Smooth muscle cell (in vitro differentiated cells): ENCODE measurements at regions not wholly inside any gene's neighbourhood (a gene's known extent, or its start where the extent isn't known, plus 50 kb on each side); places are given as distances from the start of the nearest gene placed in this dataset.

Experiments
- DNase-seq: peaks from one replicate; lab custom pipeline; 2025; ENCODE audit not compliant: unreplicated experiment; lab: John Stamatoyannopoulos, UW
- H2AFZ ChIP-seq: fragments of 200-600 bp; sonication (generic); 2 replicates; pipeline ENCODE4 v1.6.0; 2016; ENCODE audit warnings: antibody characterized with exemption, low read depth, mild to moderate bottlenecking
- H3F3A ChIP-seq: fragments of 200-600 bp; sonication (generic); 2 replicates; pipeline ENCODE4 v1.6.0; 2017; ENCODE audit warnings: antibody characterized with exemption, low read depth
- H3K27ac ChIP-seq: fragments of 200-600 bp; sonication (generic); 2 replicates; pipeline ENCODE4 v1.5.1; 2016; ENCODE audit warnings: low read depth, mild to moderate bottlenecking
- H3K27me3 ChIP-seq: fragments of 200-600 bp; sonication (generic); 2 replicates; pipeline ENCODE4 v1.6.1; 2016; ENCODE audit warnings: low read depth, mild to moderate bottlenecking
- H3K36me3 ChIP-seq: fragments of 200-600 bp; sonication (generic); 2 replicates; pipeline ENCODE4 v1.5.1; 2016; ENCODE audit warnings: low read depth
- H3K4me1 ChIP-seq: fragments of 200-600 bp; sonication (generic); 2 replicates; pipeline ENCODE4 v1.5.1; 2016; ENCODE audit warnings: low read depth
- H3K4me2 ChIP-seq: fragments of 200-600 bp; sonication (generic); 2 replicates; pipeline ENCODE4 v1.6.0; 2016; ENCODE audit warnings: mild to moderate bottlenecking
- H3K4me3 ChIP-seq: fragments of 200-600 bp; sonication (generic); 2 replicates; pipeline ENCODE4 v1.5.1; 2016; ENCODE audit warnings: mild to moderate bottlenecking
- H3K79me2 ChIP-seq: fragments of 200-600 bp; sonication (generic); 2 replicates; pipeline ENCODE4 v1.6.0; 2016; ENCODE audit warnings: low read depth, mild to moderate bottlenecking
- H3K9ac ChIP-seq: fragments of 200-600 bp; sonication (generic); 2 replicates; pipeline ENCODE4 v1.6.0; 2016; ENCODE audit warnings: low read depth
- H3K9me3 ChIP-seq: fragments of 200-600 bp; sonication (generic); replicated peaks from 2 replicates; pipeline ENCODE4 v1.5.1; 2016; ENCODE audit warnings: low read depth
- H4K20me1 ChIP-seq: fragments of 200-600 bp; sonication (generic); 2 replicates; pipeline ENCODE4 v1.6.0; 2016; ENCODE audit warnings: low read depth
- WGBS: methylation state at CpG from one replicate; pipeline ENCODE4 v1.1.7; 2016; ENCODE audit warnings: low lambda C conversion rate; 5-methylcytosine and 5-hydroxymethylcytosine counted together
- TF ChIP-seq, protein P1 (sequence below): fragments of 200-600 bp; sonication (generic); IDR thresholded peaks from 2 replicates; pipeline ENCODE4 v1.5.1; 2017; ENCODE audit warnings: borderline replicate concordance, mild to moderate bottlenecking, antibody characterized with exemption; ENCODE audit not compliant: insufficient read depth, poor library complexity, severe bottlenecking

GRCh38 chr9:118423021-118423420 is 718.8 kb downstream of the TLR4 start:
- DNase-seq, result no peak
- WGBS, result 89% methylated on average over 3 of the region's 3 CpGs

DNA sequence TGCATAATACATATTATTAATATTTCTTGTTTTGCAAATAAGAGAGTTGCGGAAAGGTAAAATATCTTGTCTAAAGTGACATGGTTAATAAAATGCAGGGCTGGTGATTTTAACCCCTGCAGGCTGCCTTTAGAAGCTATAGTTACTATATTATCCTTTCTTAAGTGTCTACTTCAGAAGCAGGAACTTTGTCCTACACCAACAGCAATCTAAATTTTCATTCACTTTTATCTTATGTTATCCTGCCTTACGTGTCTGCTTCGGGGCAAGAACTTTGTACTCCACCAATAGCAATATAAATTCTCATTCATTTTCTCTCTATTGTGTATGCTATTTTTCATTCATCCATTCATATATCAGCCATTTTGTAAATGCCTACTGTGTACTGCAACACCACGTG is 719.5 kb downstream of the TLR4 start:
- TF ChIP-seq, protein P1, sequence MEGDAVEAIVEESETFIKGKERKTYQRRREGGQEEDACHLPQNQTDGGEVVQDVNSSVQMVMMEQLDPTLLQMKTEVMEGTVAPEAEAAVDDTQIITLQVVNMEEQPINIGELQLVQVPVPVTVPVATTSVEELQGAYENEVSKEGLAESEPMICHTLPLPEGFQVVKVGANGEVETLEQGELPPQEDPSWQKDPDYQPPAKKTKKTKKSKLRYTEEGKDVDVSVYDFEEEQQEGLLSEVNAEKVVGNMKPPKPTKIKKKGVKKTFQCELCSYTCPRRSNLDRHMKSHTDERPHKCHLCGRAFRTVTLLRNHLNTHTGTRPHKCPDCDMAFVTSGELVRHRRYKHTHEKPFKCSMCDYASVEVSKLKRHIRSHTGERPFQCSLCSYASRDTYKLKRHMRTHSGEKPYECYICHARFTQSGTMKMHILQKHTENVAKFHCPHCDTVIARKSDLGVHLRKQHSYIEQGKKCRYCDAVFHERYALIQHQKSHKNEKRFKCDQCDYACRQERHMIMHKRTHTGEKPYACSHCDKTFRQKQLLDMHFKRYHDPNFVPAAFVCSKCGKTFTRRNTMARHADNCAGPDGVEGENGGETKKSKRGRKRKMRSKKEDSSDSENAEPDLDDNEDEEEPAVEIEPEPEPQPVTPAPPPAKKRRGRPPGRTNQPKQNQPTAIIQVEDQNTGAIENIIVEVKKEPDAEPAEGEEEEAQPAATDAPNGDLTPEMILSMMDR, result no peak
- Histone ChIP-seq H3K27me3 (no peaks in the 10 kb centered on the region), H3K79me2 (no peaks in the 10 kb centered on the region), H3K9me3 (no peaks in the 10 kb centered on the region), H3K27ac (no peak overlapping the region), H3K4me3 (no peak overlapping the region), H3K9ac (no peak overlapping the region), H4K20me1 (no peaks in the 10 kb centered on the region), H3K4me1 (no peaks in the 10 kb centered on the region), H3F3A (no peaks in the 10 kb centered on the region), H2AFZ (no peak overlapping the region), H3K4me2 (no peak overlapping the region), H3K36me3 (no peaks in the 10 kb centered on the region)
- 92% methylated on average over 4 of the region's 4 CpGs for WGBS
- no peak for DNase-seq

More at GRCh38 chr9:118423021-118423420, 718.8 kb downstream of the TLR4 start:
- H3K9ac ChIP-seq, result no peak overlapping the region
- H3K27me3 ChIP-seq, result no peaks in the 10 kb centered on the region
- H3K4me2 ChIP-seq, result no peak overlapping the region
- TF ChIP-seq, protein P1, result no peak
- H3K36me3 ChIP-seq, result no peaks in the 10 kb centered on the region
- H3K27ac ChIP-seq, result no peak overlapping the region
- H3K79me2 ChIP-seq, result no peaks in the 10 kb centered on the region
- H3F3A ChIP-seq, result no peaks in the 10 kb centered on the region
- H3K9me3 ChIP-seq, result no peaks in the 10 kb centered on the region
- no peak overlapping the region for H2AFZ ChIP-seq
- no peaks in the 10 kb centered on the region for H3K4me1 ChIP-seq
- no peaks in the 10 kb centered on the region for H4K20me1 ChIP-seq
- H3K4me3 ChIP-seq, result no peak overlapping the region

DNA sequence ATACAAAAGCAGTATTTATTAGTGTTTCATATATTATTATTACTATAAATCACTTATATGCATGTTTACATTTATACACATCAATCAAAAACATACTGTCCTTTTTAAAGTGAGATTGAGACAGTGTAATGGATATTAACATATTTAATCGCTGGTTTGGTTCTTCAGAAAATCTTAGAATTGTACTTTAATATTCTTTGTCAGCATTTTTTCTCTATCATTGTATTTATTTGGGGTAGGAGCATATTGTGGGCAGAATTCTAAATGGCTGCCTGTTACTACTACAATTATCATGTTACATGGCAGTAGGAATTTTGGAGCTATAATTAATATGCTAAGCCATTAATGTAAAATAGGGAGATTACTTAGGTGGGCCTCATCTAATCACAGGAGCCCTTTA is 722.6 kb downstream of the TLR4 start:
- Histone ChIP-seq H3K9me3 (no peaks in the 10 kb centered on the region), H3K27ac (no peak overlapping the region), H3K4me3 (no peak overlapping the region), H3K9ac (no peak overlapping the region), H3K79me2 (no peaks in the 10 kb centered on the region), H2AFZ (no peak overlapping the region), H3K4me1 (no peaks in the 10 kb centered on the region), H4K20me1 (no peaks in the 10 kb centered on the region), H3F3A (no peaks in the 10 kb centered on the region), H3K36me3 (no peaks in the 10 kb centered on the region), H3K27me3 (no peaks in the 10 kb centered on the region), H3K4me2 (no peak overlapping the region)
- 87% methylated on average over 1 of the region's 1 CpG for WGBS
- no peak for DNase-seq
- TF ChIP-seq, protein P1, result no peak

GRCh38 chr9:118438810-118439209 is 734.6 kb downstream of the TLR4 start:
- Histone ChIP-seq H3K4me1 (no peaks in the 10 kb centered on the region), H3K9me3 (no peaks in the 10 kb centered on the region), H3K27ac (no peak overlapping the region), H2AFZ (no peak overlapping the region), H3K36me3 (no peaks in the 10 kb centered on the region), H3K9ac (no peak overlapping the region), H3K4me3 (no peak overlapping the region), H3K27me3 (no peaks in the 10 kb centered on the region), H3F3A (no peaks in the 10 kb centered on the region), H3K4me2 (no peak overlapping the region), H4K20me1 (no peaks in the 10 kb centered on the region), H3K79me2 (no peaks in the 10 kb centered on the region)
- 93% methylated on average over 1 of the region's 1 CpG for WGBS
- no peak for DNase-seq
- TF ChIP-seq, protein P1, result no peak
